ENCODE measurements at regions not wholly inside any gene's neighbourhood (a gene's known extent, or its start where the extent isn't known, plus 50 kb on each side); places are given as distances from the start of the nearest gene placed in this dataset.

DNA sequence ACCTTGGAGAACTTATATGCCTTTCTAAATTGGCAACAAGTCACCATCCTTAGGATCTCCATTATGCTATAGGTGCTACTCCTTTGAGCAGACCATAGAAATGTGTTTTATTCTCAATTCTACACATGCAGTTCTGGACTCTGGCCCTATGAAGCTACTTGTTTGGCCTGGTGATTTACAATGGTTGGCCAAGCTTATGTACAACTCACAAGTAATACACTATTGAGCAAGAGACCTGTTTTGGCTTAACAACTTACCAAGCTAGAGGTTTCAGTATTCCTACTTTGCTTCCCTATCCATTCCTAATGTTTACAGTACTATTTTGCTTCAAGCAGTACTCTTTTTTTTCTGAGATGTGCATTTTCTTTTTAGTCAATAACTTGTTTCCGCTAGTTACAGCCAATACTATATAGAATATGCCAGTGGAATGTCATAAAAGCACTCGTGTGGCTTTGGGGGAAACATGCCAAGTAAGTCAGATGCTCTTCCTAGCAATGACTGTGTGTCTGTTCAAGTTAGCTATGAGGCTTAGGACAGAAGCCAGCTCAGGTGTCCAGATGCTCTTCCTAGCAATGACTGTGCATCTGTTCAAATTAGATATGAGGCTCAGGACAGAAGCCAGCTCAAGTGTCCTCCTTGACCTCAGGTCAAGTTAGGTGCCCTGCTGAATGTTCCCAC lies 174.9 kb upstream of the SEMA6D start:
- Mint-ChIP-seq H3K36me3 (ENCODE audit: insufficient read depth, unreplicated experiment) (no peaks in the 10 kb centered on the region), H3K27me3 (ENCODE audit: unreplicated experiment) (no peaks in the 10 kb centered on the region), H3K9me3 (ENCODE audit: low read depth, unreplicated experiment) (peaks cover 16% of the 10 kb centered on the region), H3K4me1 (ENCODE audit: low read depth, unreplicated experiment) (no peaks in the 10 kb centered on the region), H3K27ac (ENCODE audit: unreplicated experiment) (no peak overlapping the region), H3K4me3 (ENCODE audit: low read depth, unreplicated experiment) (no peak overlapping the region)
- intact Hi-C loops (cut with micrococcal nuclease; ENCODE audit: unreplicated experiment) = no loop called here
- TF ChIP-seq CTCF (IDR thresholded peaks at IDR 0.05; ENCODE audit: unreplicated experiment) = no peak
- CTCF ChIA-PET = interaction anchor here (0.6 kb wide), 1 partner anchor 13 kb away, joined by 3 read pairs; no protein-coding TSS in a partner anchor
- no TSS peak for BruUV-seq (replicated peaks)
- no peak for DNase-seq

DNA sequence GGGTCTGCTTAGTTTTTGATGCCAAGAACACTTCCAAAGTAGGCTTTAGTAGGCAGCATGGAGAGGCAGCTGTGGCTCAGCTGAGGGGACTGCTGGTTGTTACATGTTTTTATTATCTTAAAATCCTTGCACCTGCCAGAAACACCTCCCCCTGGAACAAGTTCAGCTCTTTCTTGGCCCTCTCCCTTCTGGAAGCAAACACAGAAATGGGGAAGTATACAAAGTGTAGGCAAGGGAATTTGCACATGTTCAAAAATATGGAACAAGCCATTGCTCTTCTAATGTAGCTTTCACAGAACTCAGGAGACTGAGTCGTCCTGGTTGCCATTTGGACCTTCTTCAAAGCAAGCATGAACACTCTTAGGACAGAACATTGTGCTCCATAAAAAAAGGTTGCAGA lies 169.1 kb upstream of the SEMA6D start:
- H3K4me1 Mint-ChIP-seq (ENCODE audit: low read depth, unreplicated experiment) = no peaks in the 10 kb centered on the region
- H3K36me3 Mint-ChIP-seq (ENCODE audit: insufficient read depth, unreplicated experiment) = no peaks in the 10 kb centered on the region
- CTCF ChIA-PET = no interaction called here
- no peak overlapping the region for H3K4me3 Mint-ChIP-seq (ENCODE audit: low read depth, unreplicated experiment)
- no TSS peak for BruUV-seq (replicated peaks)
- DNase-seq = no peak
- H3K9me3 Mint-ChIP-seq (ENCODE audit: low read depth, unreplicated experiment) = peaks cover 8% of the 10 kb centered on the region
- TF ChIP-seq CTCF (IDR thresholded peaks at IDR 0.05; ENCODE audit: unreplicated experiment) = no peak
- H3K27me3 Mint-ChIP-seq (ENCODE audit: unreplicated experiment) = no peaks in the 10 kb centered on the region
- H3K27ac Mint-ChIP-seq (ENCODE audit: unreplicated experiment) = no peak overlapping the region
- intact Hi-C loops (cut with micrococcal nuclease; ENCODE audit: unreplicated experiment) = no loop called here

GRCh38 chr15:47548986-47549385 lies 168.3 kb upstream of the SEMA6D start:
- BruUV-seq (replicated peaks) = no TSS peak

GRCh38 chr15:47551079-47551478 lies 166.2 kb upstream of the SEMA6D start:
- Mint-ChIP-seq H3K36me3 (ENCODE audit: insufficient read depth, unreplicated experiment) (no peaks in the 10 kb centered on the region), H3K27ac (ENCODE audit: unreplicated experiment) (no peak overlapping the region), H3K9me3 (ENCODE audit: low read depth, unreplicated experiment) (no peaks in the 10 kb centered on the region), H3K27me3 (ENCODE audit: unreplicated experiment) (no peaks in the 10 kb centered on the region), H3K4me3 (ENCODE audit: low read depth, unreplicated experiment) (no peak overlapping the region), H3K4me1 (ENCODE audit: low read depth, unreplicated experiment) (no peaks in the 10 kb centered on the region)
- intact Hi-C loops (cut with micrococcal nuclease; ENCODE audit: unreplicated experiment) = no loop called here
- TF ChIP-seq CTCF (IDR thresholded peaks at IDR 0.05; ENCODE audit: unreplicated experiment) = no peak
- no peak for DNase-seq
- CTCF ChIA-PET = no interaction called here
- BruUV-seq (replicated peaks) = no TSS peak

More at GRCh38 chr15:47548986-47549385, 168.3 kb upstream of the SEMA6D start:
- Mint-ChIP-seq H3K27me3 (ENCODE audit: unreplicated experiment) (no peaks in the 10 kb centered on the region), H3K9me3 (ENCODE audit: low read depth, unreplicated experiment) (peaks cover 8% of the 10 kb centered on the region), H3K36me3 (ENCODE audit: insufficient read depth, unreplicated experiment) (no peaks in the 10 kb centered on the region), H3K4me3 (ENCODE audit: low read depth, unreplicated experiment) (no peak overlapping the region), H3K27ac (ENCODE audit: unreplicated experiment) (no peak overlapping the region), H3K4me1 (ENCODE audit: low read depth, unreplicated experiment) (no peaks in the 10 kb centered on the region)
- no peak for DNase-seq
- CTCF ChIA-PET = no interaction called here
- no peak for TF ChIP-seq CTCF (IDR thresholded peaks at IDR 0.05; ENCODE audit: unreplicated experiment)
- intact Hi-C loops (cut with micrococcal nuclease; ENCODE audit: unreplicated experiment) = no loop called here
